ENCODE measurements at regions not wholly inside any gene's neighbourhood (a gene's known extent, or its start where the extent isn't known, plus 50 kb on each side); places are given as distances from the start of the nearest gene placed in this dataset.

- ATAC-seq: no peak
- no peak for TF ChIP-seq CSDC2 (CRISPR knock-in tag; IDR thresholded peaks at IDR 0.05)
- TF ChIP-seq CSRNP3 (CRISPR knock-in tag; IDR thresholded peaks at IDR 0.05): no peak
- TF ChIP-seq ESRRG (CRISPR knock-in tag; IDR thresholded peaks at IDR 0.05): no peak
- TF ChIP-seq TSHZ2 (CRISPR knock-in tag; IDR thresholded peaks at IDR 0.05): no peak
- no peak for TF ChIP-seq OSR1 (CRISPR knock-in tag; IDR thresholded peaks at IDR 0.05)
- no peak for TF ChIP-seq SNAI2 (CRISPR knock-in tag; IDR thresholded peaks at IDR 0.05)
- TF ChIP-seq TOX (CRISPR knock-in tag; IDR thresholded peaks at IDR 0.05; ENCODE audit: borderline replicate concordance): no peak
- TF ChIP-seq ZFP30 (CRISPR knock-in tag; IDR thresholded peaks at IDR 0.05): no peak
- no peak for TF ChIP-seq GLIS3 (CRISPR knock-in tag; IDR thresholded peaks at IDR 0.05)
- TF ChIP-seq PATZ1 (CRISPR knock-in tag; IDR thresholded peaks at IDR 0.05; ENCODE audit: borderline replicate concordance): no peak
- no peak for TF ChIP-seq PPARA (CRISPR knock-in tag; IDR thresholded peaks at IDR 0.05; ENCODE audit: borderline replicate concordance)
Measured at GRCh38 chr11:129733981-129734380, 81.7 kb upstream of the TMEM45B start.

GRCh38 chr11:129734654-129735053 is 81.0 kb upstream of the TMEM45B start:
- ATAC-seq: no peak
- TF ChIP-seq BACH2 (CRISPR knock-in tag; IDR thresholded peaks at IDR 0.05; ENCODE audit: borderline replicate concordance): no peak
- TF ChIP-seq PPARA (CRISPR knock-in tag; IDR thresholded peaks at IDR 0.05; ENCODE audit: borderline replicate concordance): no peak
- TF ChIP-seq ZNF8 (CRISPR knock-in tag; IDR thresholded peaks at IDR 0.05): no peak
- TF ChIP-seq CSRNP3 (CRISPR knock-in tag; IDR thresholded peaks at IDR 0.05): no peak
- no peak for TF ChIP-seq GLIS3 (CRISPR knock-in tag; IDR thresholded peaks at IDR 0.05)
- no peak for TF ChIP-seq PATZ1 (CRISPR knock-in tag; IDR thresholded peaks at IDR 0.05; ENCODE audit: borderline replicate concordance)
- TF ChIP-seq SNAI2 (CRISPR knock-in tag; IDR thresholded peaks at IDR 0.05): no peak
- TF ChIP-seq TOX (CRISPR knock-in tag; IDR thresholded peaks at IDR 0.05; ENCODE audit: borderline replicate concordance): no peak
- TF ChIP-seq TSHZ2 (CRISPR knock-in tag; IDR thresholded peaks at IDR 0.05): no peak

GRCh38 chr11:129737831-129738230 is 77.8 kb upstream of the TMEM45B start:
- ATAC-seq: no peak
- TF ChIP-seq ZFP3 (CRISPR knock-in tag; IDR thresholded peaks at IDR 0.05): no peak
- no peak for TF ChIP-seq BACH2 (CRISPR knock-in tag; IDR thresholded peaks at IDR 0.05; ENCODE audit: borderline replicate concordance)
- no peak for TF ChIP-seq ZFP30 (CRISPR knock-in tag; IDR thresholded peaks at IDR 0.05)
- TF ChIP-seq POU6F1 (CRISPR knock-in tag; IDR thresholded peaks at IDR 0.05; ENCODE audit: borderline replicate concordance, low read depth): no peak
- no peak for TF ChIP-seq TSHZ2 (CRISPR knock-in tag; IDR thresholded peaks at IDR 0.05)
- no peak for TF ChIP-seq ZNF70 (CRISPR knock-in tag; IDR thresholded peaks at IDR 0.05)
- no peak for TF ChIP-seq GLIS3 (CRISPR knock-in tag; IDR thresholded peaks at IDR 0.05)
- no peak for TF ChIP-seq SNAI2 (CRISPR knock-in tag; IDR thresholded peaks at IDR 0.05)
- no peak for TF ChIP-seq ZC3H10 (CRISPR knock-in tag; IDR thresholded peaks at IDR 0.05)
